ENCODE measurements at regions not wholly inside any gene's neighbourhood (a gene's known extent, or its start where the extent isn't known, plus 50 kb on each side); places are given as distances from the start of the nearest gene placed in this dataset.

- DNase-seq (ENCODE audit: low spot score): no peak
- Histone ChIP-seq H3K4me3 (no peak overlapping the region), H3K27ac (no peak overlapping the region)
- TF ChIP-seq, protein P1, sequence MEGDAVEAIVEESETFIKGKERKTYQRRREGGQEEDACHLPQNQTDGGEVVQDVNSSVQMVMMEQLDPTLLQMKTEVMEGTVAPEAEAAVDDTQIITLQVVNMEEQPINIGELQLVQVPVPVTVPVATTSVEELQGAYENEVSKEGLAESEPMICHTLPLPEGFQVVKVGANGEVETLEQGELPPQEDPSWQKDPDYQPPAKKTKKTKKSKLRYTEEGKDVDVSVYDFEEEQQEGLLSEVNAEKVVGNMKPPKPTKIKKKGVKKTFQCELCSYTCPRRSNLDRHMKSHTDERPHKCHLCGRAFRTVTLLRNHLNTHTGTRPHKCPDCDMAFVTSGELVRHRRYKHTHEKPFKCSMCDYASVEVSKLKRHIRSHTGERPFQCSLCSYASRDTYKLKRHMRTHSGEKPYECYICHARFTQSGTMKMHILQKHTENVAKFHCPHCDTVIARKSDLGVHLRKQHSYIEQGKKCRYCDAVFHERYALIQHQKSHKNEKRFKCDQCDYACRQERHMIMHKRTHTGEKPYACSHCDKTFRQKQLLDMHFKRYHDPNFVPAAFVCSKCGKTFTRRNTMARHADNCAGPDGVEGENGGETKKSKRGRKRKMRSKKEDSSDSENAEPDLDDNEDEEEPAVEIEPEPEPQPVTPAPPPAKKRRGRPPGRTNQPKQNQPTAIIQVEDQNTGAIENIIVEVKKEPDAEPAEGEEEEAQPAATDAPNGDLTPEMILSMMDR (IDR thresholded peaks at IDR 0.05): no peak
These were observed 359.3 kb upstream of the SALL1 start for GRCh38 chr16:51510416-51510815.

GRCh38 chr16:51509336-51509735 is 358.3 kb upstream of the SALL1 start:
- H3K27ac ChIP-seq: no peak overlapping the region
- DNase-seq (ENCODE audit: low spot score): no peak
- TF ChIP-seq, protein P1 (IDR thresholded peaks at IDR 0.05): no peak
- no peak overlapping the region for H3K4me3 ChIP-seq

DNA sequence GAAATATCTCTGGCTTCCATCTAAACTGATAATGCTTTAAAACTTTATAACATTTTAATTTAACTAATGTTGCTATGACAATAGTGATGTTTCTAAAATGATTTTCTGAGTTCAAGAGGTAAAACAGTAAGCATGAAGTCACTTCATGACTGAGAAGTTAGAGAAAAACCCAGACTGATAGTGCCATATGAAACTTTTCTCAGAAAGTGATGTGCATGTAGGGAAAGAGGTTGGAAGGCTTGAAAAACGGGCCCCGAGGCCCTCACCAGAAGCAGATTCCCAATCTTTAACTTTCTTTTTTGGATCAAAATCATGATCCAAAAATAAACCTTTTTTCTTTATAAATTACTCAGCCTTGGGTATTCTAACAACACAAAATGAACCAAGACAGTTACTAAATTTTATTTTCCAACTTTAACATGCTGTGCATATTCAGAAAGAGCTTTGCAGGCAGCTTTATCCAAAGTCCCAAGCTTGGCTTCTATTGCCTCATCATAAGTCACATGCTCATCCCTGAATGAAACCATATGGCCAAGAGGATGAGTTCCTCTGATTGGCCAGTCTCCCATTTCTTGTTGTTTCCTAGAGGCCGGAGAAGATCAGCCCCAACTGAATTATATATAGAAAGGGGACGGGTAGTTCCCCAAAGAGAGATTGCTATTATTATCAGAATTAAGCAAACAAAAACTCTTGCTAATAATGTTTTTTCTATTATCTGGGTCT is 357.6 kb upstream of the SALL1 start:
- DNase-seq (ENCODE audit: low spot score): no peak
- TF ChIP-seq, protein P1 (IDR thresholded peaks at IDR 0.05): no peak
- H3K27ac ChIP-seq: no peak overlapping the region
- no peak overlapping the region for H3K4me3 ChIP-seq

DNA sequence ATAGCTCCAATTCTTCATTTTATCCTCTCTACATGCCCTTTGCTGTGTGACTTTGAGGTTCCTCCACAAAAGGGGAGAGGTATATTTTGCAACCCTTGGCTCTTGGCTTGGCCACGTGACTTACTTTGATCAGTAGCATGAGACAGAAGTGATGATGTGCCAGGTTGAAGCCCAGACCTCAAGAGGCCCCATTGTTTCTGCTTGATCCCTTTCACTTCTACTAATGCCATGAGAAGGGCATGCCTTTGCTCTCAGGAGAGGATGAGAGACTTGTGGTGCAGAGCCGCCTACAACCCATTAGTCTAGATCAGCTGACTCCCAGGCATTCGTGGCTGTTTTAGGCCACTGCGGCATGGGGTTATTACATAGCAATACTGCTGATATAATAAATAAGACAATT is 356.2 kb upstream of the SALL1 start:
- no peak overlapping the region for H3K27ac ChIP-seq
- H3K4me3 ChIP-seq: no peak overlapping the region
- TF ChIP-seq, protein P1 (IDR thresholded peaks at IDR 0.05): no peak
- DNase-seq (ENCODE audit: low spot score): no peak

GRCh38 chr16:51500306-51500705 is 349.2 kb upstream of the SALL1 start:
- DNase-seq (ENCODE audit: low spot score): no peak
- H3K4me3 ChIP-seq: no peak overlapping the region
- H3K27ac ChIP-seq: no peak overlapping the region
- TF ChIP-seq, protein P1 (IDR thresholded peaks at IDR 0.05): no peak

GRCh38 chr16:51497541-51498211 is 346.6 kb upstream of the SALL1 start:
- Histone ChIP-seq H3K27ac (no peak overlapping the region), H3K4me3 (no peak overlapping the region)
- TF ChIP-seq, protein P1 (IDR thresholded peaks at IDR 0.05): no peak
- DNase-seq (ENCODE audit: low spot score): no peak

DNA sequence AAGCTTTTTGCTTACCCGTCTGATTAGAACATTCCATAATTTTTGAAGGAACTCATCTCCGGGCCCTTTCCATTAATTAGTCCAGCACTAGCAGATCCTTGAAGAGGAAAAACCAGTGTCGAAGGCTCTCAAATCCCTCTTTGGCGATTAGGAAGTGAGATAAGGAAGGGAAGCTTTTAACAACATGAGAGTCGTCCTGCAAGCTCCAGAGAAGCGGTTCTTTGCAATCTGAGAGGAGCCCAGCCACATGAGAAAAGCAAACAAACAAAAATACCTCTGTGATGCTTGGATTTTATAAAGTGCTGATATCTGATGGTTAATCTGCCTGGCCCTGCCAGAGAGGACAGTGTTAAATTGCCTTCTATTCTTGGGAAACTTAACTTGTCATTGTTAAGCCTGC is 339.8 kb upstream of the SALL1 start:
- Histone ChIP-seq H3K4me3 (no peak overlapping the region), H3K27ac (no peak overlapping the region)
- TF ChIP-seq, protein P1 (IDR thresholded peaks at IDR 0.05): no peak
- no peak for DNase-seq (ENCODE audit: low spot score)
